Transverse colon (tissue), 4 donors: ENCODE measurements at regions not wholly inside any gene's neighbourhood (a gene's known extent, or its start where the extent isn't known, plus 50 kb on each side); places are given as distances from the start of the nearest gene placed in this dataset.

Source experiments
- DNase-seq: peaks from one replicate; pipeline ENCODE4 v3.0.0-alpha.2; 2019
- H3K27ac ChIP-seq, 4 donors: fragments of 200-600 bp; sonication (generic); 2 replicates each; pipeline ENCODE4 v1.5.1; 2016 to 2018; ENCODE audit warnings: inconsistent platforms in 4 of 4
- H3K27me3 ChIP-seq: fragments of 200-600 bp; sonication (generic); 2 replicates; pipeline ENCODE4 v1.5.1; 2017; ENCODE audit warnings: inconsistent platforms
- H3K36me3 ChIP-seq, 4 donors: fragments of 200-600 bp; sonication (generic); 2 replicates each; pipeline ENCODE4 v1.5.1; 2017 to 2019; ENCODE audit warnings: inconsistent platforms in 4 of 4
- H3K4me1 ChIP-seq, 4 donors: fragments of 200-600 bp; sonication (generic); 2 replicates each; pipeline ENCODE4 v1.5.1; 2017 to 2020; ENCODE audit warnings: inconsistent platforms in 4 of 4
- H3K4me3 ChIP-seq, 4 donors: fragments of 200-600 bp; sonication (generic); 1 replicate in 1 of 4; 2 replicates in 3 of 4; pipeline versions ENCODE4 v1.5.1 to v1.6.1; 2017 to 2019; ENCODE audit warnings: inconsistent platforms in 4 of 4
- H3K9me3 ChIP-seq, 2 donors: fragments of 200-600 bp; sonication (generic); 2 replicates each; pipeline ENCODE4 v1.5.1; 2017 to 2019; ENCODE audit warnings: inconsistent platforms in 2 of 2
- CTCF ChIP-seq, 5 experiments: fragments of 200-600 bp in 3 of 5; fragments of 450-650 bp in 2 of 5; sonication (generic) in 3 of 5; IDR thresholded peaks; 1 replicate in 2 of 5; 2 replicates in 3 of 5; pipeline ENCODE4 v1.5.1; 2016 to 2017; ENCODE audit warnings: antibody characterized with exemption in 5 of 5, inconsistent platforms in 3 of 5, mild to moderate bottlenecking in 2 of 5, moderate library complexity in 1 of 5
- EP300 ChIP-seq: sonication (generic); formaldehyde crosslinking; IDR thresholded peaks from one replicate; pipeline ENCODE4 v1.6.1; 2017; ENCODE audit warnings: antibody characterized with exemption, low read depth
- POLR2A ChIP-seq: fragments of 450-650 bp; IDR thresholded peaks from one replicate; pipeline ENCODE4 v1.6.1; 2016; ENCODE audit warnings: antibody characterized with exemption, mild to moderate bottlenecking, moderate library complexity
- POLR2AphosphoS5 ChIP-seq, 3 donors: sonication (generic); formaldehyde crosslinking; IDR thresholded peaks; one replicate each; pipeline ENCODE4 v1.6.1; 2016; ENCODE audit warnings: antibody characterized with exemption in 3 of 3
- WGBS, 2 donors: methylation state at CpG; one replicate each; pipeline ENCODE4 v1.1.5; 2018; ENCODE audit warnings: low coverage in 1 of 2; 5-methylcytosine and 5-hydroxymethylcytosine counted together
- in situ Hi-C, 4 donors: fragments of 200-750 bp; cut with MboI; loops; one replicate each; pipeline versions ENCODE4 v1.15.0 to v1.15.1; 2017; ENCODE audit warnings: low sequenced_read_pairs in 3 of 4, low pct_ligation_motif_present in 1 of 4, low pct_unique_long_range_greater_than_20kb in 1 of 4
- intact Hi-C: fragments of 100-400 bp; cut with DNase I; formaldehyde crosslinking; loops from one replicate; pipeline ENCODE4 v1.15.1; 2023; ENCODE audit warnings: low total_unique reads

GRCh38 chr9:87798261-87798833 is 72.4 kb downstream of the CTSL start:
- in situ Hi-C loops (no loop called here), intact Hi-C loops (no loop called here)
- TF ChIP-seq POLR2A (no peak), POLR2AphosphoS5 (IDR thresholded peaks at IDR 0.05) (no peak), EP300 (no peak), CTCF (IDR thresholded peaks at IDR 0.05) (no peak)
- H3K27me3 ChIP-seq: no peaks in the 10 kb centered on the region
- no peak overlapping the region for H3K27ac ChIP-seq
- H3K9me3 ChIP-seq: no peaks in the 10 kb centered on the region
- H3K36me3 ChIP-seq: no peaks in the 10 kb centered on the region
- WGBS, 2 donors: 24 to 43% methylated on average over 1 of the region's 1 CpG
- no peak for DNase-seq
- no peaks in the 10 kb centered on the region for H3K4me1 ChIP-seq
- H3K4me3 ChIP-seq: no peak overlapping the region

GRCh38 chr9:87799503-87799902 is 73.6 kb downstream of the CTSL start:
- in situ Hi-C loops: no loop called here
- WGBS, 2 donors: 81 to 100% methylated on average over 1 to 5 of the region's 5 CpGs

GRCh38 chr9:87800456-87800855 is 74.5 kb downstream of the CTSL start:
- no peaks in the 10 kb centered on the region for H3K4me1 ChIP-seq
- 93 to 100% methylated on average over 1 to 7 of the region's 7 CpGs for WGBS, 2 donors
- no peaks in the 10 kb centered on the region for H3K9me3 ChIP-seq
- no peak overlapping the region for H3K4me3 ChIP-seq
- intact Hi-C loops (no loop called here), in situ Hi-C loops (loop anchor here in 1 of 4 donors (10.0 kb wide), 1 partner anchor 106 kb away; no protein-coding TSS in a partner anchor)
- H3K27ac ChIP-seq: no peak overlapping the region
- H3K27me3 ChIP-seq: no peaks in the 10 kb centered on the region
- TF ChIP-seq POLR2A (no peak), POLR2AphosphoS5 (IDR thresholded peaks at IDR 0.05) (no peak), CTCF (IDR thresholded peaks at IDR 0.05) (no peak), EP300 (no peak)
- H3K36me3 ChIP-seq: no peaks in the 10 kb centered on the region
- no peak for DNase-seq

More at GRCh38 chr9:87799503-87799902, 73.6 kb downstream of the CTSL start:
- no peaks in the 10 kb centered on the region for H3K36me3 ChIP-seq
- intact Hi-C loops: no loop called here
- DNase-seq: no peak
- no peak overlapping the region for H3K4me3 ChIP-seq
- TF ChIP-seq POLR2AphosphoS5 (IDR thresholded peaks at IDR 0.05): no peak
- TF ChIP-seq POLR2A: no peak
- no peak for TF ChIP-seq CTCF (IDR thresholded peaks at IDR 0.05)
- TF ChIP-seq EP300: no peak
- H3K27me3 ChIP-seq: no peaks in the 10 kb centered on the region
- H3K9me3 ChIP-seq: no peaks in the 10 kb centered on the region
- no peak overlapping the region for H3K27ac ChIP-seq
- no peaks in the 10 kb centered on the region for H3K4me1 ChIP-seq

- intact Hi-C loops (no loop called here), in situ Hi-C loops (loop anchor here in 1 of 4 donors (10.0 kb wide), 1 partner anchor 106 kb away; no protein-coding TSS in a partner anchor)
- DNase-seq: no peak
- Histone ChIP-seq H3K4me3 (no peak overlapping the region), H3K4me1 (no peaks in the 10 kb centered on the region), H3K9me3 (no peaks in the 10 kb centered on the region), H3K36me3 (no peaks in the 10 kb centered on the region), H3K27ac (no peak overlapping the region), H3K27me3 (peaks cover 4% of the 10 kb centered on the region)
- 33 to 47% methylated on average over 4 of the region's 4 CpGs for whole genome bisulfite sequencing, 2 donors
- TF ChIP-seq EP300 (no peak), POLR2AphosphoS5 (IDR thresholded peaks at IDR 0.05) (no peak), POLR2A (no peak)
These were observed 75.1 kb downstream of the CTSL start for GRCh38 chr9:87801013-87801412.

GRCh38 chr9:87803166-87803565 is 77.2 kb downstream of the CTSL start:
- in situ Hi-C loops: loop anchor here in 1 of 4 donors (10.0 kb wide), 1 partner anchor 108 kb away; no protein-coding TSS in a partner anchor
- no peak for DNase-seq
- WGBS, 2 donors: 90% methylated on average over 15 of the region's 15 CpGs; no CpG with 5 or more reads in 1 of the 2 donors

More at GRCh38 chr9:87803166-87803565, 77.2 kb downstream of the CTSL start:
- Histone ChIP-seq H3K27me3 (peaks cover 4% of the 10 kb centered on the region), H3K36me3 (no peaks in the 10 kb centered on the region), H3K9me3 (no peaks in the 10 kb centered on the region), H3K4me3 (no peak overlapping the region), H3K4me1 (no peaks in the 10 kb centered on the region), H3K27ac (no peak overlapping the region)
- TF ChIP-seq EP300 (no peak), POLR2A (no peak), CTCF (IDR thresholded peaks at IDR 0.05) (no peak), POLR2AphosphoS5 (IDR thresholded peaks at IDR 0.05) (no peak)
- intact Hi-C loops: no loop called here
